ENCODE measurements at regions not wholly inside any gene's neighbourhood (a gene's known extent, or its start where the extent isn't known, plus 50 kb on each side); places are given as distances from the start of the nearest gene placed in this dataset.

- TF ChIP-seq CTCF (IDR thresholded peaks at IDR 0.05; ENCODE audit: low read depth, low read length) (peak; percentile 30), MAX (IDR thresholded peaks at IDR 0.05; ENCODE audit: low read depth, low read length) (no peak; the same call in 1 of the 2 replicates), POLR2A (IDR thresholded peaks at IDR 0.05; ENCODE audit: extremely low read depth, insufficient read length) (no peak)
Measured at GRCh38 chr12:47361389-47362021, 281.7 kb upstream of the AMIGO2 start.

All from NB4 (cell line).